ENCODE measurements at regions not wholly inside any gene's neighbourhood (a gene's known extent, or its start where the extent isn't known, plus 50 kb on each side); places are given as distances from the start of the nearest gene placed in this dataset.

DNA sequence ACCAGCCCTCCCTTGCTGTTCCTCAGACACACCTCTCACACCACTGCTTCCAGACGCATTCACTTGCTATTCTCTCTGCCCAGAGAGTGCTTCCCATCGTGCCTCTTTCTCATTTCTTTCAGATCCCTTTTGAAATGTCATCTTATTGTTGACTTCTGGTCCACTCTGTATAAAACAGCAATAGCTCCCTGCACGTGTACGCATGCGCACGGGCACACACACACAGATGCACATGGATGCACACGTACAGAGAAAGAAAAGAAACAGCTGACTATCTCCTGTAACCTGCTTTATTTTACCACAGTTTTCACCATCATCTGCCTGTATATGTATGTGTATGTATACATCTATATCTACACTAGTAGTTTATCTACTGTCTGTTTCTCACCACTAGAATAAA is 285.9 kb upstream of the NR5A2 start:
- intact Hi-C loops (cut with DNase I, micrococcal nuclease), result no loop called here
- ChIA-PET POLR2A (no interaction called here), CTCF (interaction anchor here (1.0 kb wide), 1 partner anchor 9 kb away, joined by 3 read pairs; no protein-coding TSS in a partner anchor)
- H3K4me1 Mint-ChIP-seq, result no peaks in the 10 kb centered on the region
- H3K9me3 Mint-ChIP-seq (ENCODE audit: low read depth), result no peaks in the 10 kb centered on the region
- DNase-seq (no peak), ATAC-seq (no peak)
- no peak overlapping the region for H3K4me3 Mint-ChIP-seq
- H3K27ac Mint-ChIP-seq, result no peak overlapping the region
- peaks cover 11% of the 10 kb centered on the region for H3K27me3 Mint-ChIP-seq
- H3K36me3 Mint-ChIP-seq (ENCODE audit: low read depth), result no peaks in the 10 kb centered on the region

DNA sequence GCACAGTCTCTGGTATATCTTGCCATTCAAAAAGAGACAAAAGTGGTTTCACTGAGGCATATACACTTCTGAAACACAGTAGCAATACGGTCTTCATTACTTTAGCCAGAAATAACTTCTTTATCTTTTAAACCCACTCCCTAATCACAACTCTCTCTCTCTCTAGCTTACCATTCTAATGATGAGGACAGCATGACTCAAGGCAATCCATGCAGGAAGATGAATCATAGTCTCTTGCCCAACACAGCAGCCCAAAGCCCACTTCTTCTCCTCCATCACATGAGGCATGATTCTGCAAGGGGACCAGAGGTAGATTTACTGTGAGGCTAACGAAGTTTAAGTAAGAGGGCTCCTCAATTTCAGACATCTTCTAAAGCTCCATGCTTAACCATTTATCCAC is 285.0 kb upstream of the NR5A2 start:
- POLR2A ChIA-PET, result no interaction called here
- H3K4me1 Mint-ChIP-seq, result no peaks in the 10 kb centered on the region
- intact Hi-C loops (cut with DNase I, micrococcal nuclease), result no loop called here
- H3K27me3 Mint-ChIP-seq, result peaks cover 13% of the 10 kb centered on the region
- DNase-seq, result no peak
- ATAC-seq, result peak; percentile 57
- CTCF ChIA-PET, result interaction anchor here (1.0 kb wide), 1 partner anchor 8 kb away, joined by 3 read pairs; no protein-coding TSS in a partner anchor
- H3K36me3 Mint-ChIP-seq (ENCODE audit: low read depth), result no peaks in the 10 kb centered on the region
- H3K27ac Mint-ChIP-seq, result no peak overlapping the region
- H3K4me3 Mint-ChIP-seq, result no peak overlapping the region
- no peaks in the 10 kb centered on the region for H3K9me3 Mint-ChIP-seq (ENCODE audit: low read depth)

DNA sequence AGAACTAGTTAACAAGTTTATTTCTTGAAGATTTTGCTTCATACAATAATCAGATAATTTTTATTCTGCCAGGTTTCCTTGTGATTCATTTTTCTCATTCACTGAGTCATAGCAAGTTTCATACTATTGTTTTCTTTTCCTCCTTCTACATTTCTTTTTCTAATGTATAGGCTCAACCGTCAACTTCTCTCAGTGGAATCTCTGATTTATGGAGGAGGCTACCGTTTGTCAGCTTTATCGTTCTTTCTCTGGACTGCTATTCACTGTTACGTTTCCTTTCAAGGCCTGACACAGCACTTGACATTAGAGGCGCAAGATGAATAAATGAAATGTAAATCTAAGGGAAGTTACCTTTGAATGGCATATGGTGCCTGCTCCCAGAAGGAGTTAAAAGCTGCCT is 284.3 kb upstream of the NR5A2 start:
- H3K36me3 Mint-ChIP-seq (ENCODE audit: low read depth), result no peaks in the 10 kb centered on the region
- H3K4me1 Mint-ChIP-seq, result no peaks in the 10 kb centered on the region
- intact Hi-C loops (cut with DNase I, micrococcal nuclease), result no loop called here
- H3K27ac Mint-ChIP-seq, result no peak overlapping the region
- CTCF ChIA-PET, result no interaction called here
- no peak for DNase-seq
- POLR2A ChIA-PET, result no interaction called here
- no peak for ATAC-seq
- H3K9me3 Mint-ChIP-seq (ENCODE audit: low read depth), result no peaks in the 10 kb centered on the region
- peaks cover 13% of the 10 kb centered on the region for H3K27me3 Mint-ChIP-seq
- H3K4me3 Mint-ChIP-seq, result no peak overlapping the region

DNA sequence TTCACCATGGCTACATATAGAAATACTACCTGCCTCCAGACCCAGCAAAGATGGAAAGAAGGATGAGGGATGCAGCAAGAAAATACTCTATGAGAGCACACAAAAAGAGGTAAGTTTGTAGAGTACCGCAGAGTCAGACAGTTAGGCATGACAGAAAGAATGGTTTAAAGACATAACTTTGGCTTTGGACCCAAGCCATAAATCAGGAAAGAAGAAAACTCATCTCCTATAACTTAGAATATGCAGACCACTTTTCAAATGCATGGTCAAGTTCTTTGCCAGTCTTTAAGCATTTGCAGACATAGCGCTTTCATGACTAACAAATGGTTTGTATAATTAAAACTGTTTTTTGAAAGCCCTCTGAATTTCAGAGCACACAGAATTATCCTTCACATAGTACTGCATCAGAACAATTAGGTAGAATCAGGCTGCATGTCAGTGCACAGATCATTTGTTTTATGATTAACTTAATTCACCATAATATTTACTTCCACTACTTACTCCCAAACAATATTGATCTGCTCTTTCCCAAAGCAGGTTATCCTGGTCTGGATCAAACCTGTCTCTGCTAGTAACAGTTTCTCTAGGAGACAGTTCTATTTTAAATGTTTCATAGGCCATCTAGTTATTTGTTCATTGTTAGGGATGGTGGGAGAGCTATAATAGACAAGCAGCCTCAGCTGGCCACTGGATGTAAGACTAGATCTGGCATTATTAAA is 280.7 kb upstream of the NR5A2 start:
- ATAC-seq (no peak), DNase-seq (no peak)
- Mint-ChIP-seq H3K36me3 (ENCODE audit: low read depth) (no peaks in the 10 kb centered on the region), H3K4me3 (no peak overlapping the region), H3K27me3 (peaks cover 14% of the 10 kb centered on the region), H3K9me3 (ENCODE audit: low read depth) (no peaks in the 10 kb centered on the region), H3K4me1 (no peaks in the 10 kb centered on the region), H3K27ac (no peak overlapping the region)
- POLR2A ChIA-PET, result no interaction called here
- intact Hi-C loops (cut with DNase I, micrococcal nuclease), result no loop called here
- CTCF ChIA-PET, result no interaction called here

DNA sequence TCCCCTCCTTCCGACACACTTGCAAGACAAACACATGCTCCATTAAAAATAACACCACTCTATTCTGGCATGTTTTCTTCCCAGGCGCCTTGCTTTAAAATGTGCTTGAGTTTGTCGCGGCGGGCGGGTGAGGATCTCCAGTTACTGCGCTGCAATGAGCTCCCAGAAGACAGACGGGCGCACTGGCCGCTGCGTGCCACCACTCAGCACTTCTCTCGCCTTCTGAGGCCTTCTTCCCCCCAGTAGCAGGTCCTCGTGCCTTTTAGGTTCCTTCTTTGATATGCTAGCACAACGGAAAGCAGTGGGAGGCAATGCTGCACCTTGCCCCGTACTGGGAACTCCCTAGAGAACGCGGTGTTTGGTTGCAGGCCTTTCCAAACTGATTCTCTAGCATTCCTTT is 279.5 kb upstream of the NR5A2 start:
- H3K9me3 Mint-ChIP-seq (ENCODE audit: low read depth), result no peaks in the 10 kb centered on the region
- ChIA-PET CTCF (no interaction called here), POLR2A (no interaction called here)
- H3K27ac Mint-ChIP-seq, result no peak overlapping the region
- H3K36me3 Mint-ChIP-seq (ENCODE audit: low read depth), result no peaks in the 10 kb centered on the region
- no peak overlapping the region for H3K4me3 Mint-ChIP-seq
- no peak for ATAC-seq
- no peak for DNase-seq
- H3K27me3 Mint-ChIP-seq, result peaks cover 15% of the 10 kb centered on the region
- intact Hi-C loops (cut with DNase I, micrococcal nuclease), result no loop called here
- no peaks in the 10 kb centered on the region for H3K4me1 Mint-ChIP-seq

DNA sequence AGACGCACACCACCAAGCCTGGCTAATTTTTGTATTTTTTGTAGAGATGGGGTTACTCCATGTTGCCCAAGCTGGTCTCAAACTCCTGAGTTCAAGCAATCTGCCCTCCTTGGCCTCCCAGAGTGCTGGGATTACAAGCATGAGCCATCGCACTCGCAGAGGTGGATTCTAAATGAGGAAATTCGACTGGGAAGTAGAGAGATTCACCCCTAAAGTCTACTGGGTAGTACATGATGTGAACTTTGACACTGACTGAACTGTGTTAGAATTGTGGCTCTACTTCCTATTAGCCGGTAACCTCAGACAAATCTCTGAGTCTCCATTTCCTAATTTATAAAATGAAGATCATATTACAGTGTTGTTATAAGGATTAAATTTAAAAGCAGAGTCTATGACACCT is 276.0 kb upstream of the NR5A2 start:
- Mint-ChIP-seq H3K4me1 (no peaks in the 10 kb centered on the region), H3K9me3 (ENCODE audit: low read depth) (no peaks in the 10 kb centered on the region), H3K4me3 (no peak overlapping the region), H3K36me3 (ENCODE audit: low read depth) (no peaks in the 10 kb centered on the region), H3K27ac (no peak overlapping the region), H3K27me3 (peaks cover 13% of the 10 kb centered on the region)
- CTCF ChIA-PET, result no interaction called here
- ATAC-seq (no peak), DNase-seq (no peak)
- intact Hi-C loops (cut with DNase I, micrococcal nuclease), result no loop called here
- POLR2A ChIA-PET, result no interaction called here

DNA sequence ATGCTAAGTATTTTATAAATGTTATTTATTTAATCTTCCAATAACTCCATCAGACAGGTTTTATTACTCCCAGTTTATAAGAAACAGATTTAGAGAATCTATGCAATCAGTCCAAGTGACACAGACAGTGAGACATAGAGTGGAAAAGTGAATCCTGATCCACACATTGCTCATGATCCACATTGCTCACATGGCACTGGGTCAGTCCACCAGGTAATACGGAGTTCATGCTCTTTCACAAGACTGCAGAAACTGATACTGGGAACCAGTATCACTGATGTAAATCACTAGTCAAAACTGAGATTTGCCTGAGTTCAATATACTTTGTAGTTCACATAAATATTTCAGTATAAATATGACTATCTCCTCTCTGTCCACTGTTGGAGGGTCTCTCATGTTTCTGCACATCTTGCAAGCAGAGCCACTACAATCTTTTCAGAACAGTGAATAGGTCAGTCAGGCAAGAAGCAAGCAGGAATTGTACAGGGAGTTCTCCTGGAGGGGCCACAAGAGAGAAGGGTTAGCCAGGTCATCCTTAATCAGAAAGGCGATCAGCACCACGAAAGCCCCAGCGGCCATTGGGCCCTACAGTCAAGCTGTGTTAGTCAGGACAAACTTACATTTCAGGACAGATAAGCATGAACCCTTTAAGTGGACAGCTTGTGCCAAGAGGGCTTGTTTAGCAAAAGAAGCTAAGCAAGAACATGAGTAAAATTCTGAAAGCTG is 275.4 kb upstream of the NR5A2 start:
- no peaks in the 10 kb centered on the region for H3K9me3 Mint-ChIP-seq (ENCODE audit: low read depth)
- intact Hi-C loops (cut with DNase I, micrococcal nuclease), result no loop called here
- DNase-seq (no peak), ATAC-seq (no peak)
- no peaks in the 10 kb centered on the region for H3K4me1 Mint-ChIP-seq
- CTCF ChIA-PET, result no interaction called here
- H3K4me3 Mint-ChIP-seq, result no peak overlapping the region
- peaks cover 13% of the 10 kb centered on the region for H3K27me3 Mint-ChIP-seq
- no peaks in the 10 kb centered on the region for H3K36me3 Mint-ChIP-seq (ENCODE audit: low read depth)
- POLR2A ChIA-PET, result no interaction called here
- no peak overlapping the region for H3K27ac Mint-ChIP-seq

DNA sequence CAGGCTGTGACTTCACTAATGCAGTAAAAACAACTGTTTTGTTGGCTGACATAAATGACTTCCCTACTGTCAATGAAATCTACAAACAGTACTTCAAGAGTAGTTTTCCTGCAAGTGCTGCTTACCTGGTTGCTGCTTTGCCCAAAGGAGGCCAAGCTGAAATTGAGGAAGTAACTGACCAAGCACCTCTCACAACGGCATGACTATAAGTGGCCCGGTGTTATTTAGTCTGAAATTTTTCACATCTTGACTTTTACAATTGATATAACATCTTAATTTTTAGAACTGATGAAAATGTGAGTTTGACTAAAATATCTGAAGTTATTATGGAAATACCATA is 274.9 kb upstream of the NR5A2 start:
- no peak for DNase-seq
- no peak for ATAC-seq
- Mint-ChIP-seq H3K9me3 (ENCODE audit: low read depth) (no peaks in the 10 kb centered on the region), H3K27ac (no peak overlapping the region), H3K27me3 (peaks cover 18% of the 10 kb centered on the region), H3K4me1 (no peaks in the 10 kb centered on the region), H3K4me3 (no peak overlapping the region), H3K36me3 (ENCODE audit: low read depth) (no peaks in the 10 kb centered on the region)
- intact Hi-C loops (cut with DNase I, micrococcal nuclease), result no loop called here
- CTCF ChIA-PET, result no interaction called here
- POLR2A ChIA-PET, result no interaction called here

DNA sequence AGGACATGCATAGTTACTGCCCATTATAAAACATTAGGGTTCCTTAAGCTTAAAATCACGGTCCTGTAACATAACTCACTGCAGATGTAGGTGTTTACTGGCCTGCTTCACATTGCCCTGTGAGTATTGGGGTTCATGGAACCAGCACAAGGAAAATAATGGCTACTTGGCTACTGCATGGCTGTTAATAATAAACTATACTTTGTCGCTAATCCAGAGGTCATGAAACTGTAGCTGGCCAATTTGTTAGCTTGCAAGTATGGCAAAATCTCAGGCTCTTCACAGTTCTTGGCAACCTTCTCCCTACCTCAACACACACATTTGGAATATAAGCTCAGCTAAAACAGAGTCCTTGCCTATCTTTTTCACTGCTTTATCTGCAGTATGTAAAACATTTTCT is 274.0 kb upstream of the NR5A2 start:
- Mint-ChIP-seq H3K27ac (no peak overlapping the region), H3K36me3 (ENCODE audit: low read depth) (no peaks in the 10 kb centered on the region), H3K27me3 (peaks cover 22% of the 10 kb centered on the region), H3K4me1 (no peaks in the 10 kb centered on the region), H3K9me3 (ENCODE audit: low read depth) (no peaks in the 10 kb centered on the region), H3K4me3 (no peak overlapping the region)
- no peak for ATAC-seq
- DNase-seq, result no peak
- intact Hi-C loops (cut with DNase I, micrococcal nuclease), result no loop called here
- ChIA-PET POLR2A (interaction anchor here (0.6 kb wide), 1 partner anchor 21 kb away, joined by 9 read pairs; no protein-coding TSS in a partner anchor), CTCF (interaction anchor here (0.7 kb wide), 1 partner anchor 806 kb away, joined by 3 read pairs; no protein-coding TSS in a partner anchor)

DNA sequence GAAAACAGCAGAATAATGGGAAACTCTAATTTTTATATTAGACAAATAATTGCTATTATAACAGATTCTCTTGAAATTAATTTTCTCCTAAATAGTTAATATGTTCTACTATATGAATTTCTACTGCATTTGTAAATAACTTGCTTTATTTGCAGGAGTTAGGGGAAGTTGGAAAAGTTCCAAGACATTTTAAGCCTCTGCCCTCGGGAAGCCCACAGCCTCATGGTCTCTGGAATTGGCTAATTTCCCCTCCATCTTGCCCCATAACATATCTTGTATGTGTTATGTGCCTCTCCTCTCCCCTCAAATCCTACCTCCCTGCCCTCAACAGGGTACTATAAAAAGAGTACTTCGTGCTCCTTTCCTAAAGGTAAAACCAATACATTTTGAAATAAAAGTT is 271.4 kb upstream of the NR5A2 start:
- Mint-ChIP-seq H3K9me3 (ENCODE audit: low read depth) (no peaks in the 10 kb centered on the region), H3K36me3 (ENCODE audit: low read depth) (no peaks in the 10 kb centered on the region), H3K4me3 (no peak overlapping the region), H3K27ac (no peak overlapping the region), H3K27me3 (peaks cover 22% of the 10 kb centered on the region), H3K4me1 (no peaks in the 10 kb centered on the region)
- CTCF ChIA-PET, result no interaction called here
- POLR2A ChIA-PET, result no interaction called here
- ATAC-seq (no peak), DNase-seq (no peak)
- intact Hi-C loops (cut with DNase I, micrococcal nuclease), result no loop called here

DNA sequence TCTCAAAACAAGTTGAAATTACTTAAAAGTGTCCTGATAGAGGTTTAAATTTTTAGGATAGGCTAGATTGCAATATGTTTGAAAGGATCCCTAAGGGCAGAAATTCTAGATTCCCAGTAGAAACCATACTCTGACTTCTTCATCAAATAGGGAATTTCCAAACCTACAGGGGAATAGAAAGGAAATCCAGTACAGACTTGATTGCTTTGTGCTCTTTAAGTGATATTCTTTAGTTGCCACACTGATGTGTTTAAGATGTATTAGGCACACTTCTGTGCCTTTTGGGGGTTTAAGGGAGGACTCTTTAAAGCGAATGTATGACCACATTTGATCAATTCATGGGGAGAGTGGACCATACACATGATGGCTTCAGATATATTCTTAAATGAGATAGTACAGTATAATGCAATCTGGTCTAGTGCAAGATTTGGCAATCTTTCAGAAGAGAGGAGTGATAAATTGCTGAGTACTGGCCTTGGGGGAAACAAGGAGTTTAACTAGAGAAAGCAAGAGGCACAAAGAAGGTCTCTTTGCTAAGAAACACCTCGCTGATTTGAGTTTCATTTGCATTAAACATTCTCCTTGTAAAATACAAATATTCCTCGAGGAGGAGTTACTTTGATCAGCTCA is 268.8 kb upstream of the NR5A2 start:
- Mint-ChIP-seq H3K4me3 (no peak overlapping the region), H3K27ac (no peak overlapping the region)

DNA sequence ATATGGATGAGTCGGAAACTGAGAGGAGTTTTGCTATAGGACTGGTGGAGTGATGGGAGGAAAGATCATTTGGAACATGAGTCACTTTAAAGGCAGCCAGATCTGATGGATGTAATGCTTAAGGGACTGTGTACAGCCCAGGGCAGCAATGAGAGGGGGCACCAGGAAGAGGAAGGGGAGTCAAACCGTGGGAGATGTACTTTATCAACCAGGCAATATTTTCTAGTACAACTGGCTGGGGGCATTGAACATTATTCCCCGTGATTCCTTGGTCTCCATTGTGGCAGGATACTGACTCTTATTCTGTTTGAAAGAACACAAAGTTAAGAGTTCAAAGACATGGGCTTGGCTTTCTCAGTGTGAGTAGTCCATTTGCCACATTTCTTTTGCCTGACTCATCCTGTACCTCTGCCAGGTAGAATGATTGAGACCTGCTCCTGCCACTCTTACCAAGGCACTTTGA is 268.2 kb upstream of the NR5A2 start:
- ChIA-PET POLR2A (no interaction called here), CTCF (no interaction called here)
- ATAC-seq (no peak), DNase-seq (no peak)
- no peaks in the 10 kb centered on the region for H3K9me3 Mint-ChIP-seq (ENCODE audit: low read depth)
- H3K27ac Mint-ChIP-seq, result no peak overlapping the region
- H3K36me3 Mint-ChIP-seq (ENCODE audit: low read depth), result no peaks in the 10 kb centered on the region
- H3K27me3 Mint-ChIP-seq, result peaks cover 20% of the 10 kb centered on the region
- H3K4me1 Mint-ChIP-seq, result no peaks in the 10 kb centered on the region
- H3K4me3 Mint-ChIP-seq, result no peak overlapping the region
- intact Hi-C loops (cut with DNase I, micrococcal nuclease), result no loop called here

More for the DNA sequence above, 268.8 kb upstream of the NR5A2 start:
- ChIA-PET CTCF (no interaction called here), POLR2A (no interaction called here)
- DNase-seq (no peak), ATAC-seq (no peak)
- no peaks in the 10 kb centered on the region for H3K36me3 Mint-ChIP-seq (ENCODE audit: low read depth)
- H3K9me3 Mint-ChIP-seq (ENCODE audit: low read depth), result no peaks in the 10 kb centered on the region
- no peaks in the 10 kb centered on the region for H3K4me1 Mint-ChIP-seq
- intact Hi-C loops (cut with DNase I, micrococcal nuclease), result no loop called here
- peaks cover 21% of the 10 kb centered on the region for H3K27me3 Mint-ChIP-seq
